GM10266 (cell line): ENCODE measurements at regions not wholly inside any gene's neighbourhood (a gene's known extent, or its start where the extent isn't known, plus 50 kb on each side); places are given as distances from the start of the nearest gene placed in this dataset.
A peak's percentile ranks its signal among the peaks of the same experiment; 100 is the strongest.

ENCODE experiments used
- DNase-seq: peaks from one replicate; pipeline ENCODE4 v3.0.0; 2012; ENCODE audit errors: extremely low spot score
- CTCF ChIP-seq: IDR thresholded peaks from 2 replicates; pipeline ENCODE4 v1.5.1; 2012; ENCODE audit warnings: mild to moderate bottlenecking, low read depth; ENCODE audit not compliant: control insufficient read depth, insufficient read depth; ENCODE audit errors: missing control alignments

GRCh38 chr6:8192597-8192996 lies 90.2 kb upstream of the EEF1E1 start:
- TF ChIP-seq CTCF = no peak
- no peak for DNase-seq

GRCh38 chr6:8192067-8192466 lies 89.7 kb upstream of the EEF1E1 start:
- no peak for TF ChIP-seq CTCF
- DNase-seq = no peak

- DNase-seq = no peak
- no peak for TF ChIP-seq CTCF
These were observed 89.3 kb upstream of the EEF1E1 start for GRCh38 chr6:8191629-8192028.

GRCh38 chr6:8187209-8187608 lies 84.9 kb upstream of the EEF1E1 start:
- DNase-seq = no peak
- no peak for TF ChIP-seq CTCF

GRCh38 chr6:8182902-8183665 lies 80.7 kb upstream of the EEF1E1 start:
- DNase-seq = peak; percentile 20
- TF ChIP-seq CTCF = no peak

- TF ChIP-seq CTCF = no peak
- no peak for DNase-seq
These were observed 79.8 kb upstream of the EEF1E1 start for GRCh38 chr6:8181951-8182845.
